Astrocyte of the cerebellum (primary cell): ENCODE measurements at regions not wholly inside any gene's neighbourhood (a gene's known extent, or its start where the extent isn't known, plus 50 kb on each side); places are given as distances from the start of the nearest gene placed in this dataset.

ENCODE experiments used
- DNase-seq: peaks from one replicate; pipeline ENCODE4 v3.0.0-alpha.2; 2011; ENCODE audit warnings: low read depth
- H3K4me3 ChIP-seq: 2 replicates; pipeline ENCODE4 v1.5.1; 2011; ENCODE audit warnings: mild to moderate bottlenecking, low read depth, low read length, moderate library complexity
- CTCF ChIP-seq: IDR thresholded peaks from 2 replicates; pipeline ENCODE4 v1.5.1; 2012; ENCODE audit warnings: low read length, low read depth, moderate library complexity, mild to moderate bottlenecking; ENCODE audit errors: missing control alignments
- in situ Hi-C: cut with HindIII; loops from 2 replicates; pipeline ENCODE4 v1.10.0; 2017; ENCODE audit warnings: low sequenced_read_pairs

GRCh38 chr16:22743401-22743800, 70.6 kb upstream of the HS3ST2 start:
- in situ Hi-C loops = no loop called here

GRCh38 chr16:22751104-22751667, 62.8 kb upstream of the HS3ST2 start:
- TF ChIP-seq CTCF = no peak
- in situ Hi-C loops = no loop called here
- DNase-seq = no peak
- H3K4me3 ChIP-seq = no peak overlapping the region

More at GRCh38 chr16:22743401-22743800, 70.6 kb upstream of the HS3ST2 start:
- DNase-seq = no peak
- no peak overlapping the region for H3K4me3 ChIP-seq
- no peak for TF ChIP-seq CTCF

- in situ Hi-C loops = no loop called here
- DNase-seq = no peak
- no peak for TF ChIP-seq CTCF
- no peak overlapping the region for H3K4me3 ChIP-seq
Measured at GRCh38 chr16:22751685-22752084, 62.3 kb upstream of the HS3ST2 start.

- DNase-seq = no peak
- in situ Hi-C loops = no loop called here
- TF ChIP-seq CTCF = no peak
- no peak overlapping the region for H3K4me3 ChIP-seq
Measured at GRCh38 chr16:22753451-22753850, 60.5 kb upstream of the HS3ST2 start.

GRCh38 chr16:22754577-22754976, 59.4 kb upstream of the HS3ST2 start:
- no peak overlapping the region for H3K4me3 ChIP-seq
- no peak for DNase-seq
- TF ChIP-seq CTCF = no peak
- in situ Hi-C loops = no loop called here

GRCh38 chr16:22757202-22757601, 56.8 kb upstream of the HS3ST2 start:
- DNase-seq = no peak
- in situ Hi-C loops = no loop called here
- TF ChIP-seq CTCF = no peak
- H3K4me3 ChIP-seq = no peak overlapping the region
